Activated CD4-positive, alpha-beta T cell treated with anti-CD3 and anti-CD28 coated beads for 24 hours (primary cell): ENCODE measurements at regions not wholly inside any gene's neighbourhood (a gene's known extent, or its start where the extent isn't known, plus 50 kb on each side); places are given as distances from the start of the nearest gene placed in this dataset.

Source experiments
- DNase-seq, 2 donors: peaks; one replicate each; pipeline ENCODE4 v3.0.0-alpha.2; 2020; ENCODE audit warnings: low read depth in 2 of 2

DNA sequence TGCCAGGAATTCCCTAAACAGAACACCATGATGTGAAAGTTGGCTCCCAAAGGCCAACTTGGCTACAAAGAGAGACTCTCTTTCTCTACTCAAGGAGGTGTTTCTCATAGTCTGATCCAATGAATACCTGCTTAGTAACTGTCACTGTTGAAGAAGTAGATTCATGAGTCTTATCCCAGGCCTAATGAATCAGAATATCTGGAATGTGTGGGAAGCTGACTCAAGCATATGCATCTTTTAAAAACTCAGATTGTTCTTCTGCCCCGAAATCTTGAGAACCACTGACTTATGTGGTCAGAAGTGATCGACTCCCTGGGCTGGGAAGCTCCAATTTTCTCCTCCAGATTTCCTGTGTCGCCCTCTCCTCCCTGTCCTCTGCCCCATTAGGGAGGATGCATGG, 345.6 kb downstream of the PLK2 start:
- DNase-seq = no peak

DNA sequence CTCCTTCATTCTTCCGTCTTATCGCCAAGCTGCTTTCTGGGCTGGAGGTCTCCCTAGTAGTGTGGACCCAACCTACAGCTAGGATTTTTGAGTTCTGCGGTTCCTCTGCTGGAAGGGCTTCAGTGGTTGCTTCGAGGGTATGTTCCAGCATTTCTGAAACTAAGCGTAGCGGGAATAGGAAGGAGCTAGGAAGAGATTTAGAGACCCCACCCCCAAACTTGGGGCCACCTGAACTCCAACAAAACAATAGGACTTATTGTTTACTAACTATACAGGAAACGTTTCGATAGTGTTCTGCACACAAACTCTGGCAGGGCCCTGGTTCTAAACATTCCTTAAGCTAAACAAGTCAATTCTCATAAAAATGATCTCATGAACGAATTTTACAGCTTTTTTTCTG, 346.7 kb downstream of the PLK2 start:
- no peak for DNase-seq

DNA sequence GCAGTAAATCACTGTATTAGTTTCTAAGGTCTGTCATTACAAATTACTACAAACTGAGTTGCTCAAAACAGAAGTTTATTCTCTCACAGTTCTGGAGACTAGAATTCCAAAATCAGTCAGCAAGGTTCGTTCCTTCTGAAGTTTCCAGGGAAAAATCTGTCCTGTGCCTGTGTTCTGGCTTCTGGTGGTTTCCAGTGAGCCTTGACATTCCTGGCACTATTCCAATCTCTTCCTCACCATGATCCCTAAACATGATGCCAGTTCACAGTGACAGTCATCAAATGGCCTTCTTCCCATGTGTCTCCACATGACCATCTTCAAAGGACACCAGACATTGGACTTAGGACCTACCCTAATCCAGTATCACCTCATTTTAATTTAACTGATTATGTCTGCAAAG, 351.4 kb downstream of the PLK2 start:
- no peak for DNase-seq

DNA sequence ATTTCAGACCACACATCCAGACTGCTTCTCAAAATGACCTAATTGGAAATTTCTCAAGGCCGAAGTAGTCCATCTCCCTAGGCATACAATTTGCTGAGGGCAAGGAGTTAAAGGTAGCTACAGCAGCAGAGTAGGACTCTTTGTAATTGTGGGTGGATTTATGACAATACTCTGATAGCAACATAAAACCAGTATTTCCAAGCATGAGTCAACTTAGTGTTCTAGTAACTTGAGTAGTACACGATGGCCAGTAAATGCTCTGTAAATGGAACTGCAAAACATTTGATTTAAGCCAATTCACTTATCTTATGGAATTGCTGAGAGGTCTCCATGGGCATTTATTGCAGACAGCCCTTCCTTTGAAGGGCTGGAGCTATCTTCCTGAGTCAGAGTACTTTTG, 352.2 kb downstream of the PLK2 start:
- no peak for DNase-seq

DNA sequence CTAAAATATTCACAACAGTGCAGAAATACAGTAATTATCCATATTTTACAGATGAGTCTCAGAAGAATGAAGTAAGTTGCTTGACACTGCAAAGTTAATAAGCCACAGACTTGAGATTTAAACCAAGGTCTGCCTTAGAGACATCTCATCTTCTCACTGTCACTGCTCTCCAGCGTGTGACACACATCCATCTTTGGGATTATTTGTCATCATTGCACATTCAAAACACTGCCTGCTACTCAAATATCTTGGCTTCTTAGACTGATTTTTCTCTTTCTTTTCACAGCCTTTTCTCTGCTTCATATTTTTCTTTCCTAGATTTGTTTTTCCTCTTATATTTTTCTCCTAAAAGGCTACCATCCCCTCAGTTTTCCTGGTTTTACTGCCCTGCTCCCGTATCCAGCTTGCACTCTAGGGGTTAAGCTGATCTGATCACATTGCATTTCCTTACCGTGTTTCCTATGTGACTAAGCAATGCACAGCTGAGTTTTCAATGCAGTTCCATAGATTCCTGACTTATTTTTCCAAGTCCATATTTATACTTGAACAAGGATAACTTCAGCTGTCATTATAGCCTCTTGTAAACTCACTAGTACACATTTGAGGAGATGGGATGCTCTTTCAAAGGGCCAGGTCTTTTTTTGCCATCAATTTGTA, 353.0 kb downstream of the PLK2 start:
- DNase-seq = no peak

DNA sequence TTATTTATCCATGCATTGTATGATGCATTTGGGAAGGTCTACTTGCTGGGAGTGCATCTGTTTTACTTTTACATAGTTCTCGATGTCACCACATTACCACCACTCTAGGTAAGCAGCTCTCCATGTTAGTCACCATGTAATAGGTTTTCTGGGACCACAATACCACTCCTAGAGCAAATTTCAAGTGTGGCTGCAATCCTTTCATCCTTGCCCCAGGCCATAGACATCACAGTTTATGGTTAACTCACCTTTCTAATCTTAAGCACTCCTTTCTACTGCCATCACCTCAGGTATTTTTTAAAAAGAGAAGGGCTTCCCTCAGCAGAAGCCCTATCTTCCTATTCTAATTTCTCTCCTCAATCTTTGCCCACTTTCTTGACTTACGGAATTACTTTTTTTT, 354.1 kb downstream of the PLK2 start:
- DNase-seq = no peak

DNA sequence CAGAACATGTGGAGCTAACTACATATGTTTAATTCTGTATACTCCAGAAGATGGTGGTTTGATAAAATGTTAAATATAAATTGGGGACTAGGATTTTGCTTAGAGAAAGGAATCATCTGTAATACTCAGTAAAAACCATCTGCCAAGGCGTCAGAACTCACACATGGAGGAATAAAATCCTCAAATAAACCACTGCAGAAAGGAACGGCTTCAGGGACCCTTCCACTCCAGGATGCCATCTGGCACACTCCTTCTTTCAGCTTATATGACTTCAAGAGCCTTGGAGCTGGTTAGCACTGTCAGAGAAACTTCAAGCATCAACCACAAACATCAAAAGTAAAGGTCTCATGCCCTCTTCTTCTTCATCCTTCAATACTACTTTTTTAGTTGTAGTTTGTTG, 360.6 kb downstream of the PLK2 start:
- no peak for DNase-seq

DNA sequence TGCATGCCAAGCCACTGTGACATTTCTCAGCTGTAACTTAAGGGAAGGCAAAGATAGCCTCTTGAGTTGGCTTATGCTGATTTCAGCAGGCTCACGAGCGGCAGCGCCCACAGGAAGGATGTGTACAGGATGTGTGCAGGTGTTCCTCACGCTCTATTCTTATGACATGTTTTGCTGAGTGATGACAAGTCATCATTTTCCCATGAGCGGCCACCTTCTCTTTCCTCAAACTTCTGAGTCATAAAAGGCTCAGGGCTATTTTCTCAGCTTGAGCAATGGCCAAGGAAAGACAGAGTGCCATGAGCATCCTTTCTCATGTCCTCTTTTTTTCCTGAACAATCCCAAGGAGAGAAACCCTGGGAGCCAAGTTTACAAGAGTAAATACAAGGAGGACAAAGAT, 365.9 kb downstream of the PLK2 start:
- no peak for DNase-seq

DNA sequence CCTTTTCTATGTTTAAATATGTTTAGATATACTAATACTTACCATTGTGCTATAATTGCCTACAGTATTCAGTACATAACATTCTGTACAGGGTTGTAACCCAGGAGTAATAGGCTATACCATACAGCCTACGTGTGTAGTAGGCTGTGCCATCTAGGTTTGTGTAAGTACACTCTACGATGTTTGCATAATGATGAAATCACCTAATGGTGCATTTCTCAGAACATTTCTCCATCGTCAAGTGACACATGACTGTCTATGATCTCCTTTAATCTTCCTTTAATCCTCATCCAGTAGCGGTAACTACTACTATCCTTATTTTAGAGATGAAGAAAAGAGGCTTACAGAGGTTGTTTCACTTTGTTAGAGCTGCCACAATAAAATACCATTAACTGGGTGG, 369.2 kb downstream of the PLK2 start:
- DNase-seq = no peak

DNA sequence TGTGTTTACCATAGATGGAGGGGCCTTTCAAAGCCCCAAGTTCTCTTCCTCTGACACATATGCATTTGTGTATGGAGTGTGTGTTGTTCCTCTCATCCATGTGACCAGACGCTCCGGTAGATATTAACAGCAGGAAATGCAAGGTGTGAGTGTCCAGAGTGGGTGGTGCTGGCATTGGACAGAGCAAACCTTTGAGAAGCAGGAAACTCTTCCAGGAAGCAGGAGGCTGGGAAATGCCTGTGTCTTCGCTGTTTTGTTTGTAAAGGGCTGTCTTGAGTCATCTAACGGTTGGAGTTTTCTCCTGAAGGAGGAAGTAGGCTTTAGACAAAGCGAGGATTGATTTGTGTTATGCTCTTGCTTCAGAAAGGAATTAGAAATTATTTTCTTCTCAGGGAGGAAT, 370.9 kb downstream of the PLK2 start:
- DNase-seq = no peak

DNA sequence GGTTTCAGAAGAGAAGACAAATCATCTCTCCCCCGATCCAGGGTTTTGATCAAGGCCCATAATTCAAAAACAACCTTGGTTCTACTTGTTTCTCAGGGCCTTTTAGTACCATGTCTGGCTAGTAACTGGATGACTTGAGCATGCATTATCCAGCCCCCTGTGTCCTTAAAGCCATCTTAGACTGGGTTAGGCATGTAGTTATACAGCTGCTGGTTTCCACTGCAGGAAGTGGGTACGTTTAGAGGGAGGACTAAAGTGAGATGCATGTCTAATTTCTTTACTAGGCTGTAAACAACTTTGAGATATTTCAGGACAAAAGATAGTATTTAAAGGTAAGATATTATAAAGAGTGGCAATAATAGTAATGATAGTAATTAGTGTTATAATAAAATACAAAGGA, 372.0 kb downstream of the PLK2 start:
- DNase-seq = no peak

DNA sequence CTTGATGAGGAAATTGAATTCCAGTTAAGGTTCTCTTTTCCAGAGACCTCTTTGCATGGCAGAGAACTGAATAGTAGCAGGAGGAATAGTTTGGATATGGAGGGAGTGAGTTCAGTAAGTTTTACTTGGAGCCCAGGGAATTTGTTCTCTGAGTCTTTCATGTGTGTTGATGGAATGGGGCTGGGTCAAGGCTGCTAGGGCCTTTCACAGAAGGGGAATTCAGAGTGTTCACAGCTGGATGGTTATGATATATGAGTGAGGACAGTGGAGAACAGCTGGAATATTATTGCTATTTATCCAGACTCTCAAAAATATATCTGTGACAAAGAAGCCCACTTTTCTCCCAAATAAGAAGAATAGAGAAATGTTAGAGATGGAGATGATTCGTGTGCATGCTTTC, 372.8 kb downstream of the PLK2 start:
- no peak for DNase-seq

DNA sequence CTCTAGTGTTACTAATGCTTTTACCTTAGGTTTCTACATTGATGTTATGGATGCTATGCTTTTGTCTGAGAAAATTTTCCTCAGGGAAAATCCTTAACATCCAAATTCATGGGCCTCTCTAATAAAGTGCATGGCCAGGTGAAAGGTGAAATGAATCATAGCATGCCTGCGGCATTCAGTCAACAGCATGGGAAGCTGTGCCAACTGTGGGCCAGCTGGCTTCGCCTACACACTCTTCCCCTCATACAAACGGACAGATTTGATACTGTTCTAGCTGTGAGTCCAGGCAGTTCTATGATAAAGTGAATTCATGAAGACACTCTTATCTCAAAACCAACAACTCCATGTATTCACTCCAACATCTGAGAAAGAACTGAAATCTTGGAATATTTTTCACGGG, 374.1 kb downstream of the PLK2 start:
- no peak for DNase-seq

DNA sequence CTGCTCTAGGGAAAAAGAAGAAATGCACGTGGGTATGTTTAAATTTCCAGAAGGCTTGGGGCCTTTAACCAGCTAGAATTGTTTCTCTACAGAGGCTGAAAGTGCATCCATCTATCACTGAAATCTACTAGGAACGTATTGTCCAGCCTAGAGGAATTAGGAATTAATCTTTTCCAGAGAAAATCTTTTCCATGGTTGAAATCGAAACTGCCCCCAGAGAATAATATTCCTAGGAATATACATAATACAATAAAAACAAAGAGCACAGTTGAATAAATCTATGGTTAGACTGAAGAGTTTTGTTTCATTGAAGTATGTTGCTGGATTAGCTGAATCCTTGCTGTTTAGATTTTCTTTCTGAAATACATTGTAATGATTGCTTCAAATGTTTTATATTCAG, 378.5 kb downstream of the PLK2 start:
- DNase-seq = no peak

DNA sequence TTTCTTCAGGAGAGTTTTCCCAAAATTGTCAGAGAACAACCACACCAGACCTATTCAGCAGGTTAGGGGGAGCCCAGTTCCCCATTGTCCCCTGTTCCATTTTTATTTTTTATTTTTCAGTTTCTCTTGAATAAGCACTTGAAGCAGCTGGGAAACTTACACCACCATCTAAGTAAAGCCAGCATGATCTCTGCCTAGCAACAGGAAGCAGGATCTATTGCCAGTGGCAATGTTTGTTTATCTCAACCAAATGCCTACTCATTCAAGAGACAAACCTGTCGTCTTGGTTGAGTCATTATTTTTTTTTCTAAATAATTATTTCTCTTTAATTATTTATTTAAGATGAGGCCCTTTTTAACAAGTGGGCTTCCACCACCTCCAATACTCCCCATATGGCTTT, 379.3 kb downstream of the PLK2 start:
- DNase-seq = no peak

DNA sequence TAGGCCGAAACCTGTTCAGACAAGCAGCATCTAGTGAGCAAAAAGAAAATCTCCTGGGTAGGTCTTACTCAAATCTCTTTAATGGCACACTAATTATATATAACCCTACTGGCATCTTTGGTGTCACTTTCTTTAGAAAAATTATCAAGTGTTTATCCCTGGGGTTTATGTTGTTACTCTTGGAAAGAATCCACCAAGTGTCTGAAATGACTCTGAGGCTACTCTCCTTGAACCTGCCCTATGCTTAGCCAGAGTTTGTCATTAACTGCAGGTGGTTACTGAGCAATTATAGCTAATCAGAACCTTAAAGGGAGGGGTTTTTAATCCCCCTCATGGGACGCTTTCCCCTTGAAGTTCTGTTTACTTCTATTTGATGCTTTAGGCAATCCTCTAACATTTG, 381.9 kb downstream of the PLK2 start:
- DNase-seq = no peak

DNA sequence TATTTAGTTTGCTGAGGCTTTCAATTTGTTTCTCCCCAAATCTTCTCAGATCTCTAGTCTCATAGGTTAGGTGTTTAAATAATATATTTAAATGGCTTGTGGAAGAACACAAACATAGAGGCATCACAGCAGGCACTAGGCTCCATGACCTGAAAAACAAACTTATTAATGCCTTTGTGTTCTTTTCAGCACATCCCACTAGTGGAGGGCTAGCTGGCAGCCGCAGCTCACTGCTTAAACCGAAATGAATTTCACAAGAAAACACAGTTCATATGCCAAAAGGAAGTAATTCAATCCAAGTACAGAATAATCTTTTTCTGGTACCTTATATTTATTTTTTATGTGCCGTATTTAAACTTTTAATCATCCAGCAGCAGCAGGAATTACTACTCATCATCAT, 382.5 kb downstream of the PLK2 start:
- no peak for DNase-seq

DNA sequence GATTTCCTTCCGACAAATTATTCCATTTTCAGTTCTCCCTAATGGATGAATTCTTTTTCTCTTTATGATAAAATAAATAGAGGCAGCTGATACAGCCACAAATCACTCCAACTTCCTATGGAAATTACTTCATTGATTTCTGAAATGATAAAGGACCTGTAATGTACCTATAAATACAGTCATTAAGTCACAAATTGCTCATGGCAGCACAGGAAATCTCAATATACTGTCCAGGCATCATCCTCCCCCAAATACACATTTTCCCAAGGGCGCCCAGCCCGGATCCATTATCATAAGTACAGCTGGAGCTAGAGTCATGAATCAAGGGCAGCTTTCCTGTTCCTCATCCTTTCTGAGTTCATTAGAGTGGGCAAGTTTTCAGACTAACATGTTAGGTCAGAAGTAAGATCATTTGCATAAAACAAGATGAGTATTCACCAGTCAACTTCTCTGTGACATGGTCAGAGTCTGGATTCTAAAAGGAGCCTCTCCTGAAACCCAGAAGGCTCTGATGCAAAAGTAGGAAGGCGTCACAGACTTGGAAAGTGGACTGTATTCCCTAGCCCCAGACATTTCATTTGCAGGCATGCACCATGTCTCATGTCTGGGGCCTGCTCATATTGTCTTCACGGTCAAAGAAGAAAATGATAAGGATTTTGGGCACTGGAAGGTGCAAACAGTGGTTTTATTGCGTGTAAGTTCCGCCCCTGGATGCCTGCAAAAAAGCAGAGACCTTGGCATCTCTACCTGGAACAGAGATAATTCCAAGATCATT, 383.2 kb downstream of the PLK2 start:
- DNase-seq = no peak

DNA sequence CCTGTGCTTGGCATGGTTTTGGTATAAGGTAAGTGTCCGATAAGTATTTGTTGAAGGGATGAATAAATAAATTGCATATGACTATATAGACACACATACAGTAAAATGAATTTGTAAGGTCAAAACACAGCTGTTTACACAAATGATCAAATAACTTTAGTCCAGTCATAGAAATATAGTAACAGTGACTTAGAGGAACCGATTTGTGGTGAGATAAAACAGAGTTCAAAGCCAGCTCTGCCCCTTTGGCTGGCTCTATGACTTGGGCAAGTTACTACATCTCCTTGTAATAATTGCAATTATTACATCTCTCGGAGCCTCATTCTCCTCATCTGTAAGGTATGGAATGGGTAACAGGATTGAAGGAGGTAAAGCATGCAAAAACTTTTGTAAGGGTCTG, 384.0 kb downstream of the PLK2 start:
- DNase-seq = no peak

DNA sequence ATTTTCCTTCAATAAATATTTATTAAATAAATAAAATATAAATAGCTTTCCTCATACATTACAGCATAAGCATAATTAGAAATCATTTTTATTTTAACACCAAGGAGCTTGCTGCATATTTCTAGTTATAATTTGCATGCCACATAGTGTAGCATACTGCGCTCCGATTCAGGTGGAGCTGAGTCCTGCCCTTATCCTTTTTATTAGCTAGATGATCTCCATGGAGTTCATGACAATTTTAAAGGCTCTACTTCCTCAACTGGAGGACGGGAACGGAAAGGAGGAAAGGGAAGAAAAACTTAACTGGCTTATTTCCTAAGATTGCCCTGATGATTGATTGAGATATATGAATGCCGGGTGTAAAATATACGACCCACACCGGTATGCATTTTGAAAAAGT, 385.2 kb downstream of the PLK2 start:
- DNase-seq = no peak

DNA sequence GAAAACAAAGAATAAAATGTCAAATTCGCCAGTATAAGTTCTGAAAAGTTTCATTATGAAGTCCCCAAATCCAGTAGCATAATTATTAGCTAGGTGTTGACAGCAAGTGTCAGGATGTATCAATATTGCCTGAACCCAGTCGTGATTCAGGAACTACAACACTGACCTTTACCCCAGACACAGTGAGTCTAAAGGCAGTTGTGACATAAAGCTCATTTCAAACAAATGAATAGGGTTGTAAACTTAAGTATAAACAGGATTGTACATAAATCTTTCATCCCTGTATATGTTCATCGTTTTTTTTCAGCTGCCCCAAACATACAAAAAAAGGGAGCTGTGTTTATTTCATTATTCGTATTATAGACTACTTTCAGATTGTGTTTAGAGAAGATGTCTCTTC, 385.7 kb downstream of the PLK2 start:
- no peak for DNase-seq

DNA sequence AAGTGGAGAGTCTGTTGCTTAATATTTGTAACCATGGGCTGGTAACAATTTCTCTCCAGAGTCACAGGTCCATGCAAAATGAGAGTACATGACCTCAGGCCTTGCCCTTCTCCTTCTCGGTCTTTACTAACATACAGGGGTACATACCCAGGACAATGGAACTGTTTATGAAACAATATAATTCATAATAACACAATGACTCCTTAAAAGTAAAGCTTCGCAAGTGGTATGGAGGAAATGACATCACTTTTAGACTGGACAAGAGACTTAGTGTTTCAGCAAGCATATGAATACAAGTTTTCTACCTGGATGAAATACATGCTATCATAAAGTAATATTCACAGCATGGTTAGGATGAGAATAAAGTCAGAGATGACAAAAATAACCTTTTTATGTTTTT, 386.6 kb downstream of the PLK2 start:
- DNase-seq = no peak

DNA sequence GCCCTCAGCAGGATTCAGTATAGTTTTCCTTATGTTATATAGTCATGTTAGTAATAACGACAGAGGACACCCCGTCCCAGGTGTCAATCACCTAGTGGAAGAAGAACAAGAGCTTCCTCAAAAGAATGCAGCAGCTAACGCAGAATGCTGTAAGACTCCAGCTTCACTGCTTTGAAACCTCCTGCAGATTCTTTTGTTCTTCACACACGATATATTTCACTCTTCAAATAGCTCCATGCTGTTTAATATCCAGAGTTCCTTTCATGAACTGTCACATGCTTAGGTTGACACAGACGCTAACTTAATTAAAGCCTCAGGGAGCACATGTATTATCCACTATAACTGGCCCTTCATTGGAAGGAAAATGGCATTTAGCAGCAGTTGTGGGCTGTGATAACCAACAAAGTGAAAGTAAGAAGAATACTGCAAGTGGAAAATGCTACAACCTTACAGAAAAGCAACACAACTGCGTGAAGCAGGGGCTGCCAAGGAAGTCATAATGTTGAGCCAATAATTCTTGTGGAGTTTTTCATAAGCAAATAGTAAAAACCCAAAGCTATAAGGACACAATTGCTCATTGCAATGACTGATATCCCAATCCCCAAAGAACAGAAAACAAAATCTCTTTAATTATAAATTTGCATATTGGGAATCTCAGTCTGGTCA, 387.5 kb downstream of the PLK2 start:
- DNase-seq = no peak
